SU-DHL-6 (cell line): ENCODE measurements at regions not wholly inside any gene's neighbourhood (a gene's known extent, or its start where the extent isn't known, plus 50 kb on each side); places are given as distances from the start of the nearest gene placed in this dataset.

Experiments used
- CTCF ChIP-seq: fragments of 200-600 bp; sonication (generic); IDR thresholded peaks from one replicate; pipeline ENCODE4 v1.5.1; 2017; ENCODE audit warnings: antibody characterized with exemption, mild to moderate bottlenecking, low read length, moderate library complexity; ENCODE audit not compliant: insufficient read depth, poor library complexity, severe bottlenecking
- EZH2phosphoT487 ChIP-seq: fragments of 200-600 bp; sonication (generic), shearing (Covaris generic); conservative IDR thresholded peaks from 2 replicates; pipeline ENCODE4 v1.6.1; 2018; ENCODE audit warnings: mild to moderate bottlenecking, antibody characterized with exemption, low read length, moderate library complexity, mixed read lengths

DNA sequence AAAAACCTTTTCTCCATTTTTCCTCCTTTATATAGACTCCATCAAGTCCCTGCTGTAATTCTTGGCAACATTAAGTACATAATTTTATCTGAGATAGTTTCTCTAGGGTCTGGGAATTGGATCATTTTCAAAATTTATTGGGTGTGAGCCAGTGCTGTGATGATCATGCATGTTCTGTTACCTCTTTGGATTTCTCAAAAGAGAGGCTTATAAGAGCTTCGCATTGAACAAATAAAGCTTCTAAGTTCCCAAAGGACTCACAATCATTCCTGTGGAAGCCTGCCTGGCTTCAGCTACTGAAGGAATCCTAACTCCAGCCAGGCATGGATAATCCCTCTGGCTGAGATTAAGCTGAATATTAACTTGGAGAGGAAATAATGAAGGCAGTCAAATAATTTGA is 208.5 kb downstream of the RAB38 start:
- TF ChIP-seq CTCF (no peak), EZH2phosphoT487 (no peak)
